ENCODE measurements at regions not wholly inside any gene's neighbourhood (a gene's known extent, or its start where the extent isn't known, plus 50 kb on each side); places are given as distances from the start of the nearest gene placed in this dataset.

- TF ChIP-seq CHD7 (IDR thresholded peaks at IDR 0.05; ENCODE audit: insufficient replicate concordance, low read length) (no peak), JUND (IDR thresholded peaks at IDR 0.05; ENCODE audit: low read length) (no peak), PHF8 (conservative IDR thresholded peaks at IDR 0.05; ENCODE audit: low read depth, low read length) (no peak), NANOG (IDR thresholded peaks at IDR 0.05; ENCODE audit: insufficient read depth, low read depth, low read length, poor library complexity, severe bottlenecking) (no peak), EZH2 (IDR thresholded peaks at IDR 0.05; ENCODE audit: low read depth, low read length, severe bottlenecking) (no peak), BACH1 (IDR thresholded peaks at IDR 0.05; ENCODE audit: low read length) (no peak), CBX8 (IDR thresholded peaks at IDR 0.05; ENCODE audit: borderline replicate concordance, low read depth, low read length) (no peak), RFX5 (IDR thresholded peaks at IDR 0.05; ENCODE audit: borderline replicate concordance, low read depth, low read length) (no peak), BCL11A (IDR thresholded peaks at IDR 0.05; ENCODE audit: low read depth in 2 of 2, low read length in 2 of 2) (no peak), ATF3 (IDR thresholded peaks at IDR 0.05; ENCODE audit: insufficient read depth, low read depth, low read length) (no peak), SIN3A (conservative IDR thresholded peaks at IDR 0.05 in 1 of 2, IDR thresholded peaks at IDR 0.05 in 1 of 2; ENCODE audit: low read depth in 1 of 2, low read length in 2 of 2) (no peak)
Measured at GRCh38 chr3:24843955-24844354, 349.3 kb upstream of the THRB start (continued).

Data from H1 (cell line).